Right kidney (tissue), 1 donor: ENCODE measurements at regions not wholly inside any gene's neighbourhood (a gene's known extent, or its start where the extent isn't known, plus 50 kb on each side); places are given as distances from the start of the nearest gene placed in this dataset.

ENCODE experiments used
- DNase-seq: peaks from one replicate; pipeline ENCODE4 v3.0.0-alpha.2; 2016

GRCh38 chr15:81480645-81481053 lies 106.6 kb upstream of the TMC3 start:
- peak; percentile 45 for DNase-seq

- DNase-seq, result no peak
These were observed 104.3 kb upstream of the TMC3 start for GRCh38 chr15:81478354-81478753.

- no peak for DNase-seq
These were observed 101.9 kb upstream of the TMC3 start for GRCh38 chr15:81475926-81476325.

GRCh38 chr15:81475471-81475870 lies 101.5 kb upstream of the TMC3 start:
- no peak for DNase-seq

- no peak for DNase-seq
These were observed 99.9 kb upstream of the TMC3 start for GRCh38 chr15:81473946-81474345.

- DNase-seq, result no peak
These were observed 99.2 kb upstream of the TMC3 start for GRCh38 chr15:81473177-81473576.

GRCh38 chr15:81471151-81471550 lies 97.1 kb upstream of the TMC3 start:
- no peak for DNase-seq

- DNase-seq, result no peak
These were observed 95.1 kb upstream of the TMC3 start for GRCh38 chr15:81469154-81469553.

GRCh38 chr15:81466741-81467140 lies 92.7 kb upstream of the TMC3 start:
- no peak for DNase-seq

- no peak for DNase-seq
These were observed 80.0 kb upstream of the TMC3 start for GRCh38 chr15:81454024-81454423.

- DNase-seq, result no peak
These were observed 76.7 kb upstream of the TMC3 start for GRCh38 chr15:81450721-81451120.

GRCh38 chr15:81449836-81450474 lies 75.9 kb upstream of the TMC3 start:
- no peak for DNase-seq

GRCh38 chr15:81443040-81443820 lies 69.2 kb upstream of the TMC3 start:
- no peak for DNase-seq

- DNase-seq, result no peak
These were observed 68.4 kb upstream of the TMC3 start for GRCh38 chr15:81442454-81442853.

- no peak for DNase-seq
These were observed 60.8 kb upstream of the TMC3 start for GRCh38 chr15:81434851-81435250.

GRCh38 chr15:81433462-81433861 lies 59.4 kb upstream of the TMC3 start:
- DNase-seq, result no peak

- no peak for DNase-seq
These were observed 58.2 kb upstream of the TMC3 start for GRCh38 chr15:81432179-81432578.

- no peak for DNase-seq
These were observed 53.2 kb upstream of the TMC3 start for GRCh38 chr15:81427176-81427575.

- DNase-seq, result no peak
These were observed 51.9 kb upstream of the TMC3 start for GRCh38 chr15:81425905-81426304.
